ENCODE measurements at regions not wholly inside any gene's neighbourhood (a gene's known extent, or its start where the extent isn't known, plus 50 kb on each side); places are given as distances from the start of the nearest gene placed in this dataset.

DNA sequence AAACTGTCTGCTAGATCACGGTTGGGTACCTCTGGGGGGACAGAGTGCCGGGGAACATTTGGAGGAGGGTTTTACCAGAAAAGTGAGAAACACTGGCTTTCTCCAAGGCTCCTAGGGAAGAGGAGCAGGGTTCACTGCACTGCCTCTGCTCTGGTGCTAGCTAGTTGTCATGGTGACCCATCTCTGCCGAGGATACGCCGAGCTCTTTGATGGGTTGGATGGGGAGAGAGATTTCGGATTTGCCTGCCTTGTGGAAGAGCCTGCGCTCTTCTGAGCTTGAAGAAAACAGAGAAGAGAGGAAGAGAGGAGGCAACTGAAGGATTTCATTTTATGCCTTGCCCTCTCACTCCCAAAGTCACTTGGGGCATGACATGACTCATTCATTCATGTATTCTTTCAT lies 92.1 kb downstream of the NAV1 start:
- no peak for TF ChIP-seq POLR2A (IDR thresholded peaks at IDR 0.05)
- TF ChIP-seq, protein P1, sequence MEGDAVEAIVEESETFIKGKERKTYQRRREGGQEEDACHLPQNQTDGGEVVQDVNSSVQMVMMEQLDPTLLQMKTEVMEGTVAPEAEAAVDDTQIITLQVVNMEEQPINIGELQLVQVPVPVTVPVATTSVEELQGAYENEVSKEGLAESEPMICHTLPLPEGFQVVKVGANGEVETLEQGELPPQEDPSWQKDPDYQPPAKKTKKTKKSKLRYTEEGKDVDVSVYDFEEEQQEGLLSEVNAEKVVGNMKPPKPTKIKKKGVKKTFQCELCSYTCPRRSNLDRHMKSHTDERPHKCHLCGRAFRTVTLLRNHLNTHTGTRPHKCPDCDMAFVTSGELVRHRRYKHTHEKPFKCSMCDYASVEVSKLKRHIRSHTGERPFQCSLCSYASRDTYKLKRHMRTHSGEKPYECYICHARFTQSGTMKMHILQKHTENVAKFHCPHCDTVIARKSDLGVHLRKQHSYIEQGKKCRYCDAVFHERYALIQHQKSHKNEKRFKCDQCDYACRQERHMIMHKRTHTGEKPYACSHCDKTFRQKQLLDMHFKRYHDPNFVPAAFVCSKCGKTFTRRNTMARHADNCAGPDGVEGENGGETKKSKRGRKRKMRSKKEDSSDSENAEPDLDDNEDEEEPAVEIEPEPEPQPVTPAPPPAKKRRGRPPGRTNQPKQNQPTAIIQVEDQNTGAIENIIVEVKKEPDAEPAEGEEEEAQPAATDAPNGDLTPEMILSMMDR (IDR thresholded peaks at IDR 0.05 in 4 of 5, conservative IDR thresholded peaks at IDR 0.05 in 1 of 5), result no peak
